ENCODE measurements at regions not wholly inside any gene's neighbourhood (a gene's known extent, or its start where the extent isn't known, plus 50 kb on each side); places are given as distances from the start of the nearest gene placed in this dataset.

DNA sequence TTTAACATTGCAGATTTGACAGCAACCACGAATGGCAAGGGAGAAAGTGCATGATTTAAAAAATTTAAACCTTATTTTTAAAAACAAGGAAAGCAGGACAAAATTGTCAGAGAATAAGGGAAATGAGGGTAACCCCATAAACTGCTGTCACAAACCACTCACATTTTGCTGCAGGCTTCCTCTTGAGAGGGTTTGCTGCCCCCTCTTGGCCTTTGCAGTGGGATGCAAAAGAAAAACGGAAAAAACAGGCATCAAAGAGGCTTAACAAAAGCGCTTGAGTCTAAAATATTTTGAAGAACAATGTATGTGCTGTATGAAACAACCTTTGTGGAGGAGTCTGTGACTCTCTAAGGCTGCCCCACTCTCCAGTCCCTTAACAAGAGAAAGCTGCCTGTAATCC lies 91.6 kb downstream of the TMX3 start:
- peak; percentile 48 for DNase-seq

DNA sequence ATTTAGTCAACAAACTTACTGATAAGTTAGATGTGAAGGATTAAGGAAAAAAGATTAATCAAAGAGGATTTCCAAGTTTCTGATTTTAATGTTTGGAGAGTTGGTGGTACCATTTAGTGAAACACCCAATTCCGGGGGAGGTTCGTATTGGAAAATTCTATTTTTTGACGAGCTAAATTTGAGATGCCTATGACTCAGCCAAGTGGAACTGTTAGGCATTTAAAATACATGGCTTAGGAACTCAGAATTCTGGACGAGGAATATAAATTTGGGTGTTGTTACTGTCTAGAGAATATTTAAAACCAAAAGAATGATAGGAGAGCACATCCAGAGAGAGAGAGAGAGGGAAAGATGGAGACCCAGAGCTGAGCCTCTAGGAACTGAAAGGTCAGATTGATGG lies 103.6 kb downstream of the TMX3 start:
- DNase-seq = no peak

DNA sequence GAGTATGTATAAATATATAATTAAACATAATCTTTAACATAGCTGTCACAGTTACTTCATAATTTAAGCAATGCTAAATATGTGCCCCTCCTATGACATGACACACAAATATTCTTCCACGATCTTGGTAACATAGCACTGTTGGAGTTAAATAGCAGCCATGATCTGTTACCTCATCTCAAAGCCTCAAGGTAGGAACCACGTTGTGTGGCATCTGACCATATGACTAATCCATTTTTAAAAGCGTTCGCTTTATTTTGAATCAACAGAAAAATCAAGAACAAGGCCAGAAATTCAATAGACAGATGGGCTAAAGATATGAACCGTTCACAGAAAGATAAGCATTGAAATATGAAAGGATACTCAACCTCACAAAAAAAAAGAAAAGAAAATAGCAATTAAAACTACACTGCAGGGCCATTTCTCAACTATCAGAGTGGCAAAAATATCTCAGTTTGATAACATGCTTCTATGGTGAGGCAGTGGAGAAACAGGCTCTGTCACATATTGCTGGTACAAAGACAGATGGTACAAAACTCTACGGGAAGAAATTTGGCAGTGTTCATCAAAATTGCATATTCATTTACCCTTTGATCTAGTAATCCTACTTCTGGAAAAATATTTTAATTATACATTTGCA lies 105.9 kb downstream of the TMX3 start:
- no peak for DNase-seq

DNA sequence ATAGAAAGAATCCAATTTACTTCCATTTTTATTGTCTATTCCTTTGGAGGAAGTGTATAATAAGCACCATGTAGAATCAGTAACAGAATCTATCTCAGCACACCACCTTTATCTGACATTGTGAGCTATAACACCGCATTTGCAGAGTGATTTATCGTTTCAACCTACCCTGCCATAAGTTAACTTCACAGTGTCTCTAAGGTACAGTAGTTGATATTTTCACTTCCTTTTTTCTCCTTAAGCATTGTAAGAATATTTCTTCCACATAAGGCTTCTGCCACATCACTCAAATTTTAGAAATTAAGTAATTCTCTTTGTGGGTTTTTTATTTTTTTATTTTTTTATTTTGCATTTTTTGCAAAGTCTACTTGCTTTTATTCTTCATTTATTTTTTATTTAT lies 107.1 kb downstream of the TMX3 start:
- DNase-seq = no peak

DNA sequence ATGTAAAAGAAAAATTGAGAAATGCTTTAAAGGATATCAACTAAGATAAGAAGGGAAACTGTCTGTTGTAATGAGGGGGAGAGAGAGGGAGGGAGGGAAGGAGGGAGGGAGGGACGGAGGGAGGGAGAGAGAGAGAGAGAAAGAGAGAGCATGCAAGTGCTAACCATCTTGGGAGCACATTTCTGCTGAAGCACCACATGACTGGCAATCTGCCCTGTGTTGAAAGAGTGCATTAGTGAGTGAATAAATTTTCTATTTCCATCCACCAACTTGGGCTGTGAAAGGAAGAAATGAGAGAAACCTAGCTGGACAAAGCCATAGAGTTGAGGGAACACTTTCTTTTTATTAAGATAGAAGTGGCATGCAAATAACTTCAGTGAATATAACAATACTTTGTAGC lies 110.7 kb downstream of the TMX3 start:
- no peak for DNase-seq

DNA sequence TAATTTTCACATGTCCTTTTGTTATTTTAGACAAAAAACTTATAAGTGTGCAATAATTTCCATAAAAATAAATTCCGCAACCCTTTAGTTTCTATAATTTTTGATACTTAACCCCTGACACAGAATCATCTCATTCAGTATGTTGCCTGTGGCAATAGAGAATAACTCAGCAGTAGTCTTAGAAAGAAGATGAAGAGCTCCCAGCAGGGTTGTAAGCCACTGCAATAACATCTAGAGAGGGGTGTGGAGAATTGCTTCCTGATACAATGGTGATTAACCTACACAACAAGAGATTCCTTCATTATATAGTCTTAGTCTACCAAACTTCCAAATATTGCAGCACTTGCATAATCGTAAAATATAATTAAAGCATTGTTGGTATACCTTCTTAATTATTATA lies 118.9 kb downstream of the TMX3 start:
- DNase-seq = no peak

DNA sequence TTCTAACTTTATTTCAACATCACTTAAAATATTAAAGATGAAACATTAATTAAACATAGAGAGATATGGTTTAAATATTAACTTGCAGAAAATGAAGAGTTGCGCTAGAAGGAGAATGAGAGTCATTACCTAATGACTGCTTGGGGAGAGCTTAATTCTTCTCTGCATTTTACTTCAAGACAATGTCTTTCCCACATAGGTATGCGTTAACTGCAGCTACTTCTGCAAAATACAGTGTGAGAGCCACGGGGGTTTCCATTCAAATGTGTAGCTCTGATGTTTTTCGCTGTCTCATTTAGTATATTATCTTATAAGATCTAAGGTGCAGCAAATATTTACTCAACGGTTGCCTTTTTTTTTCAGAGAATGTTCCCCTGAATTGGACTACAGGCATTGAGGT lies 126.7 kb downstream of the TMX3 start:
- DNase-seq = no peak

DNA sequence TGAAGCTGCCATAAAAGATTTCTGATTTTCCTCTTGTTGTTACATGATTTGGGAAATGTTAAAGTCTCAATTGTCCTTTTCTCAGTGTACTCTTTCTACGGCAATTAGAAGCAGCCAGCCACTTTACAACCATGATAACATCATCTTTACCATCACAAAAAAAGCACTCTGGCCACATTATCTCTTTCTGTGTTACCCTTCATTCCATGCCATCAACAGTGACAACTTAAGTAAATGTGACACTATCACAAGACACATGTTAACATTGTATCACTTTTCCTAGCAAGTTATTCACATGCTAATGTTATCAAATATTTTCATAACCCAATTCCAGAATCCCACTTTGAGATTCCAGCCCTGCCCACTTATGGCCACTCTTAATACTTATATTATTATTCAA lies 131.2 kb downstream of the TMX3 start:
- no peak for DNase-seq

DNA sequence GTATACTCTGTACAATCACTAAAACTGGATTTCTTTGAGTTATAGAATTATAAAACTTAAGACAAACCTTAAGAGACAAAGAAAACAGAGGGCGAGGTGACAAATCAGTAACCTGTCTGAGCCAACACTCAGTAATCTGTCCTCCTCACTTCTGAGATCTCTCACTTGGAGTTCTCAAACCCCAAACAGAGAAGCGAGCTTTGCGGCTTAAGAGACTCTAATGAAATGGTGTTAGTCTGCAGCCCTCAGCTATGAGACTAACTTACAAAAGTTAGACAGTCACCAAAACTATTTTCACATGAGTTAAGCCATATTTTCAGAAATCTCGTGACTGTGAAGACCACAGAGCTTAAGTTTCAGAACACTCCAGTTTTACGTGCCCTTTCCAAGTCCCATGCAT lies 140.6 kb downstream of the TMX3 start:
- no peak for DNase-seq

DNA sequence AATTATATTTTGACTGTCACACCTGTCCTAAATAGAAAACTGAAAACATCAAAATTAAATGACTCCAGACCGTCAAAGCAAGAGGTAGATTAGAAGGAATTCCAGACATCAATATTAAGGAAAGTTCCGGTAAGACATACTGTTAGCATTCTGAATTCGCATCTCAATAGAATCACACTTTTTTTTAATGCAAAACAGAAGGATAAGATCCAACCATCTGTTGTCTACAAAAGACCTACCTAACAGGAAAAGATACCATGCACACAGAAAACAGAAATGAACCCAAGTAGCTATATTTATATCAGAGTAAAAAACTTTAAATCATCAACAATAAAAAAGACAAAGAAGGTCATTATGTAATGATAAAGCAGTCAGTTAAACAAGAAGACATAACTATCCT lies 145.0 kb downstream of the TMX3 start:
- DNase-seq = no peak

DNA sequence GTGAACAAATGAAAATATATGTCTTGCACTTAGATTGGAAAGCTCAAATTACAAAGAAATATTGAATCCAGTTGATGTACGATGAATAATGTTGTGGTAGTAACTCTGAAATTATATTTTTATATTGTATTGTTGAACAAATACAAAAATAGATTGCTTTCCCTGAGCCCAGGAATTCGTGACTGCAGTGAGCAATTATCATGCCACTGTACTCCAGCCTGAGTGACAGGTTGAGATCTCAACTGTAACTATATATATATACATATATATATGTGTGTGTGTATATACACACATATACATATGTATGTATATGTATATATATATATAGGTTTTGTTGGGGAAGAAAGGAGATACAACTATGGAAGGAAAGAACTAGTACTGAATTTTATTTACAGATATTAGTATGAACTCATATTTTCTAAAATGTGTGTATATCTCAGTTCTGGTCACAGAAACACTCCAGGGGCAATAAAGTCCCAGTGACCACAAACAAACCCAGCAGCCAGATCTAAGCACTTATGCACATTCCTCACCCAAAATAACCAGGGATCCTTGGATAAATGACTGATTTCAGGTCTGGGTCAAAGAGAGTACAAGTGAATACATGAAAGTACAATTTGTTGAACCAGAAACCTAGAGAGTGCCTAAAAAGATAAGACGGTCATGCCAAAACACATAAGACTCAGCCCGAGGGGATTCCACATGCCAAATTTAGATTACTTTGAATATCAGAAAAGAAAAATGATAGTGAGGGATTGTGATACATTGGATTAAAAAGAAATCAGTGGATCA lies 146.3 kb downstream of the TMX3 start:
- no peak for DNase-seq

DNA sequence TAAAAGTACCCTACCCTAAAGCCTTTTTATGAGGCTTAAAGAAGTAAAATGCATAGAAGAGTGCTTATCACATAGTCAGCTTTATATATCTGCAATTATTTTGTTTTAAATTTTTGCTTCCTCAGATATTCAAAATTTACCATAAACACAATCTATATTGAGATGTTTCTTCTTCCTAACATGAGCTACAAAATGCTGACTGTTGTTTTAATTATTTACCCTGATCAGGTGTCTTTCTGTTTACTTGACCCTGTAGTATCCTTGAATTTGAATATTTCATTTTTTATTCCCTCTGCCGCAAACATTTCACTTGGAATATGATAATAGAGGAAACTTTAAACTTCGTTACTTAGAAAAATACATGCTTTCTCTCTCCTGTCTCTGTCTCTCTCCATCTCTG lies 147.9 kb downstream of the TMX3 start:
- no peak for DNase-seq

DNA sequence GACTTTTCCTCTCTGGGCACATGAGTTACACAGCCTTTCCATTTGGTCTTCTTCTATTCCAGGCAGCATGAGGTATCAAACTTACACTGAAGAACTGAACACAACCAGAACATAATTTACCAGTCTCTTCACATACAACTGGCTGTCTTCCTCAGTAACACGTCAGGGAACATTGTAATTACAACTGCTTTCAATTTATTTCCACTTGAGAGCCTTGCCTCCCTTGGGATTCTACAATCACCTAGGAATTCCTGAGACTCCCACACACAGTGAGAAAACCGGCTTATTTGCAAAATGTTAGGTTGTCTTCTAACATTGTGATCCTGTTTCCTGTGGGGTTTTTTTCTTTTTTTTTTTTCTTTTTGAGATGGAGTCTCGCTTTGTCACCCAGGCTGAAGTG lies 149.9 kb downstream of the TMX3 start:
- DNase-seq = peak; percentile 3

DNA sequence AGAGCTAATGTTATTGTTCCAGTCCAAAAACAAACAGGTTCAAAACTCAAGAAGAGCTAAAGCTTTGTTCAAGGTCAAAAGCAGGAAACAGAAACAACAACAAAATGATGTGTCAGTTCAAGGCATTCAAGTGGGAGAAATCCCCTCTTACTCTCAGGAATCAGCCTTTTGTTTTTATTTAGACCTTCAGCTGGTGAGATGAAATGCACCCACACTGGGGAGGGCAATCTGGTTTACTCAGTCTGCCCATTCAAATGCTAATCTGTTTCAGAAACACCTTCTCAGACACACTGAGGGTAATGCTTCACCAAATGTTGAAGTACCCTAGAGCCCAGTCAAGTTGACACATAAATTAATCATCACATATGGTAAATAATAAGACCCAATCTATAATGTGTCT lies 150.6 kb downstream of the TMX3 start:
- DNase-seq = no peak

DNA sequence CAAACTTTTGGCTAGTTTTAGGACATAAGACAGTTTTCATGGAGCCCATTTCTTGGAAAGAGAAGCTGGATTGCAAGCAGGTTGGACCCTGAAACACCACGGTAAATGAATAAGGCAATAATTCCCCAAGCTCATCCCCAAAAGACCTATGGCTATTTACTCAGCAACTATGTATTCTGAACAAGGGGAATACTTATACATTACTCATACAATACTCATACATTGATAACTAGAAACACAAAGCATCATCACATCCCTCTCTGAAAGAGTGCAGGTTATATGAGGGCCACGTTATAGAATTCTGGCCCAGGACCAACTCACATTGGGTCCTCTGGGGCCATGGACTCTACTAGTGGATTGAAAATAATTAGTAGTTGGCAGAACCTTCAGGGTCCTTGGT lies 154.8 kb downstream of the TMX3 start:
- DNase-seq = no peak

DNA sequence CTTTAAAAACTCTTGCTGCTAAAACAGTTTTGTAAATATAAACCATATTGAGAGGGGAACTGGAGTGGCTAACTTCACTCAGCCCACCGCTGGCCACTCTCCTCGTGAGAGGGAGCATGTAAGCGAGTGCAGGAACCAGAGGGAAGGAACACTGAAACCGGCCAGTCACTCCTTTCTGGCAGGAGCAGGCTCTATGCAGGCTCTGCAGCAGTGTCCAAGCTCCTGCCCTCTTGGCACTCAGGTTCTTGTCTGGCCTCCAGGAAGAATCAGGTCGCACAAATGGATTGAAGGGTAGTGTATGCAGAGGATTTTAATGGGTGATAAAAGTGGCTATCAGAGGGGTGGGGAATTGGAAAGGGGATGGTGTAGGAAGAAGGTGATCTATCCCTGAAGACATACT lies 157.7 kb downstream of the TMX3 start:
- DNase-seq = no peak

DNA sequence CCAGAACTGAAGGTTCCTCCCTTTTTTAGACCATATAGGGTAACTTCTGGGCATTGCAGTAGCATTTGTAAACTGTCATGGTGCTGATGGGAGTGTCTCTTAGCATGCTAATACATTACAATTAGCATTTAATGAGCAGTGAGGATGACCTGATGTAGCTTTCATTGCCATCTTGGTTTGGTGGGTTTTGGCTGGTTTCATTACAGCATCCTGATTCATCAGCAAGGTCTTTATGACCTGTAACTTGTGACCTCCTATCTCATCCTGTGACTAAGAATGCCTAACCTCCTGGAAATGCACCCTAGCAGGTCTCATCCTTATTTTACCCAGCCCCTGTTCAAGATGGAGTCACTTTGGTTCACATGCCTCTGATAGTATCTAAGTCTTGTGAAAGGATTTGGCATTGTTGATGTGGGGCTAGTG lies 159.0 kb downstream of the TMX3 start:
- DNase-seq = no peak

DNA sequence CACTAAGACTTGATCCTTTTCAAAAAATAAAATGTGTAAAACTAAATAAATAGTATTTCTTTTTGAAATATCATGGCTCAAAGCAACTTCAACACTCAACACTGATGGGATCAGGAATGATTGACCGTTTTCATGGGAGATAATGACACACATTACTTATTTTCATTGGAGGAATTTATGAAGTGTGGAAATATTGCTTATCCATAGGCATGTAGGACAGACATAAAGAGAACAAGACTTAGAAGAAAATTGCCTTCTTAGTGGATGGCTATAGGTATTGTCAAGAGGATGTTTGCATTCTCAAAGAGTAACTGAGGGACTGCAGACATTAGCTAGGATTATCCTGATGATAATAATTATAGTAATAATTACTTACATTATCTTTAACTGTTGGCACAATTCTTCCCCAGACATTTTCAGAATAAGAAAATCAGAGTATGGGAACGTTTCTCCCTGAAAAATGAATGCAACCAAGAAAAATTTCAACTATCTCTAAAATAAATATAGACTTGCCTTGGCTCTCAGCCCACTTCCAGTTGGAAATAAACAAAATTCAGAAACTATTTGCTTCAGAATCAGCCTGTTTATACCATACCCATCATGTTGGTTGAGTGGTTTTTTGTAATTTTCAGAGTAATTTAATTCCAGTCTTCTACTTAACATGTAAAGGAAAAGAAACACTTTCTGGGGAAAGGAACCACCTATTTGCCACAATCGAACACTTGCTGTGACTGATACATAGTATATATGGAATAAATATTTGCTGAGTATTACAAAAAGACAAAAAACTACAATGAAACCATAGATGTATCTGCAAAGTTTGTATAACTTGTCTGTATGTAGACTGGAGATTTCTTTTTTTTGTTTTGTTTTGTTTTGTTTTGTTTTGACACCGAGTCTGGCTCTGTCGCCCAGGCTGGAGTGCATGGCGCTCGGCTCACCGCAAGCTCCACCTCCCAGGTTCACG lies 165.7 kb downstream of the TMX3 start:
- DNase-seq = no peak

DNA sequence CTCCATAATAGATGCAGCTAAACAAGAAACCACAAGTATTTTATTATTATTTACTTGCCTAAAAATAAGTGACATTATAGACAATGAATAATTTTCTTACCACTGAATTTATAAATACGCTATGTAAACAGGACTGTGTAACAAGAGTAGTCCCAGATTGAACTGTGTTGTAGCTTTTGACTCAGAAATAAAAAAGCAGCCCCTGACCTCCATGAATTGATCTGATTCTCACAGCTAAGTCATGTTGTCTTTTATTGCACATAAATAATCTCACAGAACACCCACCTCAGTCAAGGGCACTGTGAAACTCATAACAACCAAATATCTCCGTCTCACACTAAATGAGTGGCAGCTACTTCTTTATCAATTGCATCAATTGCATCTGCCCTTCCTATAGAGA lies 171.6 kb downstream of the TMX3 start:
- DNase-seq = no peak

DNA sequence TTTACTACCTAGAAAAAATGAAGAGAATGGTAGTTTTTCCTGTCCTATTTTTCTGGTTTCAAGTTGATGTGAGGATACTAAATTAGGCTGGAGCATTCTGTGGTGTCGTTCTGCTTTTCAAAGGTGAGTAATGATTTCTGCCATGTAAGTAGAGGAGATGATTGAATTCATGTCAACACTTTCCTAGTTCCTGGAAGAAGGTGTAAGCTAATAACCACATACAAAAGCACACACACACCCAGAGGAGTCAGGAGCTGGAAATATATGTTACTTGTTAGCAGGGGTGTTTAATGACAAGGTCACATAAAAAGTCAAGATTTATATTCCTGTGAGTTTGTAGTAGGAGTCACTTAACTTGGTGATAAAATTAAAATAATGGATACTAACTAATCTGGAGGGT lies 172.1 kb downstream of the TMX3 start:
- DNase-seq = no peak

DNA sequence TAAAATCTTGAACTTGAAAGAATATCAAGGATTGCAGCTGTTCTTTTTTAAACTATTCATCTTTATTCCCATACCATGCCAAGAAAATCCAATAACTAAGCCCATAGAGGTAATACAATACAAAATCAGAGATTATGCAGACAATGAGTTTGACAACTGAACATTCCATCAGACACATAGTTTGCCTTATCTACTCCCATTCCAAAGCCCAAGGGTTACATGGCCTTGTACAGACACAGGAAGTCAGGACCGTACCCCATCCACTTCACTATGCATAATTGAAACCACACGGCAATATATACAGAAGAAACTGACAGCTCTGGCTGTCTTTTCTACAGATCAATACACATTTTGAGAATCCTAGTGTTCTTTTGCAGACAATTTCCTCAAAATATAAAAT lies 181.3 kb downstream of the TMX3 start:
- no peak for DNase-seq

DNA sequence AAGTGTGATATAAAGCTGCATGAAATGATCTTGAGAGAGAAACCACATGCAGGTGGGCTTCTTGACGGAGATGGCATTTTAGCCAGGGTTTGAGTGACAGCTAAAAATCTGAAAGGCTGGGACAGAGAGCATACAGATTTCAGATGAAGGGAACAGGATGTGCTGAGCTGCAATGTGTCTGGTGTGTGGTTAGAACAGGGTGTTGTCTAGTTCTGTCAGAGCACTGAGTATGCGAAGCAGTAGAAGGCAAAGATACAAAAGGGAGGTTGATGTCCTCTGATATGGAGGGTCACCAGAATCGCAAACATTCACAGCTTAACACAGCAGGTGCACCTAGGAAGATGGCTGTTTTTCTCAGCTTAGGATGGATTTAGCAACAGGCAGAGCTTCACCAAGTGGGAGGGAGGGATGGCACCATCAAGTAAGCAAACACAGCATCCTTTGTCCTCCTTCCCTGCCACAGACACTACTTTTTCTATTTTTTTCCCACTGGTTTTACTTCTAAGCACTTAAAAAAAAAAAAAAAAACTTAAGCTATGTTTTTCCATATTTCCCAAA lies 182.5 kb downstream of the TMX3 start:
- no peak for DNase-seq

DNA sequence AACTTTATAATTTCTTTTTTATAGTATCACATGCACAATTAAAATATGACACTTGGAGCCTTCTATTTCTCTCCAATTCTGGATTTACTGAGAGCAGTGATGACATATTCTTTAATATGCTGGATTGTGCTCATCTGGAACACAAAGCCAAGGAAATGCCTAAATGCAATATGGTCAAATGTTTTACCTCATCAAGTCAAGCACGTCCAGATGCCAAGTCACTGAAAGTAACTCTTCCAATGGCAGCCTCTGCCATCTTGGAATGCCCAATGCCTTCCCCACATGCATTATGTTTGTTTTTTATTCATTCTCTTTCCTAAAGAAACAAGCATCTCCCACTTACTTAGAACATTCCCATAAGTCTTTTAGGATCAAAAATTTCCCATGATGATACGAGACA lies 189.8 kb downstream of the TMX3 start:
- no peak for DNase-seq
